22Rv1 (cell line): ENCODE measurements at regions not wholly inside any gene's neighbourhood (a gene's known extent, or its start where the extent isn't known, plus 50 kb on each side); places are given as distances from the start of the nearest gene placed in this dataset.

Experiments
- CTCF ChIP-seq: fragments of 450-650 bp; IDR thresholded peaks from 2 replicates; pipeline ENCODE4 v1.5.1; 2017; ENCODE audit warnings: mild to moderate bottlenecking
- ZFX ChIP-seq: fragments of 450-650 bp; IDR thresholded peaks from 2 replicates; pipeline ENCODE4 v1.6.1; 2017; ENCODE audit warnings: antibody characterized with exemption, borderline replicate concordance

DNA sequence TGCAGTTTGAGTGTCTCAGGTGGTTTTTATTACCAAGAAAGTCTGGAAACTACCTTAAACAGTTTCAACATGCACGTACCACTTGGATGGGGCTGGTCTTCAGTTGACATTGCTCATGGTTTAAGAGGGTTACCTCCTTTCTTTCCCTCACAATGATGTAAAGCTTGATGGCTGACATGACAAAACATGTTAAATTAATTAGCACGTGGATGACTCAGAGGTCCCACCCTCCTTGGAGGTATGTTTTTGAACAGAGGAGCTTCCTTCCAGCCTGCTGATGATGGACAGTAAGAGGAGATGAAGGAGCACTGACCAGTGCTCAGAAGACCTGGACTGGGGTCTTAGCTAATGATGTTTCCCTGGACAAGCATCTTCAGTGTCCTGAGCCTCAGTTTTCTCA is 322.3 kb upstream of the PODXL start:
- TF ChIP-seq CTCF (no peak), ZFX (no peak)
